Esophagus squamous epithelium (tissue), 4 donors: ENCODE measurements at regions not wholly inside any gene's neighbourhood (a gene's known extent, or its start where the extent isn't known, plus 50 kb on each side); places are given as distances from the start of the nearest gene placed in this dataset.

Experiments used
- CTCF ChIP-seq, 6 experiments: fragments of 450-650 bp in 4 of 6; fragments of 200-600 bp in 2 of 6; sonication (generic) in 2 of 6; IDR thresholded peaks; one replicate each; pipeline ENCODE4 v1.5.1; 2016 to 2019; ENCODE audit warnings: antibody characterized with exemption in 6 of 6, mild to moderate bottlenecking in 4 of 6, moderate library complexity in 4 of 6
- POLR2A ChIP-seq, 4 donors: fragments of 450-650 bp; IDR thresholded peaks; one replicate each; pipeline ENCODE4 v1.6.1; 2017; ENCODE audit warnings: antibody characterized with exemption in 4 of 4, mild to moderate bottlenecking in 4 of 4, moderate library complexity in 3 of 4

GRCh38 chr6:164130151-164130550 is 715.6 kb downstream of the QKI start:
- TF ChIP-seq CTCF (IDR thresholded peaks at IDR 0.05), result no peak
- TF ChIP-seq POLR2A (IDR thresholded peaks at IDR 0.05), result no peak
